ENCODE measurements at regions not wholly inside any gene's neighbourhood (a gene's known extent, or its start where the extent isn't known, plus 50 kb on each side); places are given as distances from the start of the nearest gene placed in this dataset.

DNA sequence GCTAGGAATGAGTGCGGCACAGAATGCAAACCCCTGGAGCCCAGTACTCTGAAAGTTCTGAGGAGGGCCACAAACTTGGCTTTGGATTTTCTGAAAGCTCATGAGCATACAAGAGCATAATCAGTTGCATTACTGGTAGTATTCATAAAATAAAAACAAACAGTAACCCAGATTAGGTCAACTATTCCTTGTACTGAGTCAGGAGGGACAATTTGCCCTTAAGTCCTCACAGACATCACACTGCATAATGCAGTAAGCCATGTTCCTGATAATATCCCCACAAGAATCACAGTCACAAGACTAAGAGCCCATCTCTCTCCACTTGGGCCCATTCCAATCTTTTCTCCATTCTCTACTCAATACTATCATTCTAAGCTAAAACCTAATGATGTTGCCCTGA is 126.9 kb upstream of the NEIL3 start:
- no peaks in the 10 kb centered on the region for H3K27me3 Mint-ChIP-seq
- no peaks in the 10 kb centered on the region for H3K36me3 ChIP-seq (ENCODE audit: insufficient read depth, low read length)
- no peak overlapping the region for H3K4me3 Mint-ChIP-seq
- no peaks in the 10 kb centered on the region for H3K27me3 ChIP-seq (ENCODE audit: insufficient read depth, low read length)
- intact Hi-C loops (cut with micrococcal nuclease), result no loop called here
- ChIA-PET CTCF (ENCODE audit: partially characterized antibody) (no interaction called here), POLR2A (ENCODE audit: partially characterized antibody) (no interaction called here)
- no peak overlapping the region for H3K27ac Mint-ChIP-seq
- no peak for DNase-seq
- H3K36me3 Mint-ChIP-seq, result no peaks in the 10 kb centered on the region
- peaks cover 0 to 4% (median 0%) of the 10 kb centered on the region in 8 donors for H3K9me3 Mint-ChIP-seq
- H3K4me1 ChIP-seq (ENCODE audit: insufficient read depth, low read length), result no peaks in the 10 kb centered on the region
- H3K9me3 ChIP-seq (ENCODE audit: control insufficient read depth in 1 of 2, low read length in 2 of 2), result no peaks in the 10 kb centered on the region
- no peaks in the 10 kb centered on the region for H3K4me1 Mint-ChIP-seq
- no peak overlapping the region for H3K27ac ChIP-seq (ENCODE audit: low read depth, low read length)
- no peak overlapping the region for H3K4me3 ChIP-seq (ENCODE audit: low read length in 2 of 2)

DNA sequence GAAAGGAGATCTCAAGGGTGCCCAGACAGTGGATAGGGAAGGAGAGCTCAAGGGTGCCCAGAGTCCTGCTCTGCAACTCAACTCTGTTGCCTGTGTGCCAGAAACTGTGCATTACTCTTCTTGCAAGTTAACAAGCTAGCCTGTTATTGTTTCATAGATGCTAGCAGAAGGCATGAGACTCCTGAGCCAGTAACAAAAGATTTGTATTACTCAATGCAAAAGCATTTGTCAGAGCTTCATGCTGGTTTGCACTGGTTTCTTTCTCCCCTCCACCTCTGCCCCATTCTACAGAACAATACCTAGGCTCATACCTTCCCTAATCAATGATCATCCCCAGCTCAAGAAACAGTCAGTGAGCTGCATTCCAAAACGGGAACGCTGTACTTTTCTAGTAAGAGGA is 124.5 kb upstream of the NEIL3 start:
- CTCF ChIA-PET (ENCODE audit: partially characterized antibody), result no interaction called here
- Histone ChIP-seq H3K27ac (ENCODE audit: low read depth, low read length) (no peak overlapping the region), H3K4me1 (ENCODE audit: insufficient read depth, low read length) (no peaks in the 10 kb centered on the region), H3K4me3 (ENCODE audit: low read length in 2 of 2) (no peak overlapping the region), H3K27me3 (ENCODE audit: insufficient read depth, low read length) (no peaks in the 10 kb centered on the region), H3K36me3 (ENCODE audit: insufficient read depth, low read length) (no peaks in the 10 kb centered on the region), H3K9me3 (ENCODE audit: control insufficient read depth in 1 of 2, low read length in 2 of 2) (no peaks in the 10 kb centered on the region)
- POLR2A ChIA-PET (ENCODE audit: partially characterized antibody), result no interaction called here
- Mint-ChIP-seq H3K9me3 (no peaks in the 10 kb centered on the region), H3K4me3 (peak overlapping the region in 1 of 8 donors; percentile 29), H3K27ac (no peak overlapping the region), H3K27me3 (peaks cover 0 to 2% of the 10 kb centered on the region in 2 donors), H3K4me1 (no peaks in the 10 kb centered on the region), H3K36me3 (no peaks in the 10 kb centered on the region)
- no peak for DNase-seq
- intact Hi-C loops (cut with micrococcal nuclease), result no loop called here

DNA sequence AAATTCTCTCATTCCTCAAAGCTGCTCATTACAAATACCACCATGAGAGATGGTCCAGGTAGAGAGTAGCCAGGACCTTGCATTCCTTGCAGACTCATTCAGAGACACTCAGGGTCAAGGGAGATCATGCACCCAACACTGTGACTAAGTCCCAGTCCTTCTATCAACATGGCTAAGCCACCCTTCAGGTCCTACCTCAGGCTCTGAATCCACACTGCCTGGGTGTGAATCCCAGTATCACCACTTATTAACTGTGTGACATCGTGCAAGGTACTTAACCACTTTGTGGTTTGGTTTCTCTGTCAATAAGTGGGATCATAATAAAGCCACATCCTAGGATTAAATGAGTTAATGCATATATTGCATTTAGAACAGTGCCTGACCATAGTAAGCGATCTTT is 124.1 kb upstream of the NEIL3 start:
- peaks cover 0 to 2% of the 10 kb centered on the region in 2 donors for H3K27me3 Mint-ChIP-seq
- Histone ChIP-seq H3K27me3 (ENCODE audit: insufficient read depth, low read length) (no peaks in the 10 kb centered on the region), H3K4me3 (ENCODE audit: low read length in 2 of 2) (no peak overlapping the region), H3K36me3 (ENCODE audit: insufficient read depth, low read length) (no peaks in the 10 kb centered on the region), H3K27ac (ENCODE audit: low read depth, low read length) (no peak overlapping the region), H3K4me1 (ENCODE audit: insufficient read depth, low read length) (no peaks in the 10 kb centered on the region), H3K9me3 (ENCODE audit: control insufficient read depth in 1 of 2, low read length in 2 of 2) (no peaks in the 10 kb centered on the region)
- no peaks in the 10 kb centered on the region for H3K36me3 Mint-ChIP-seq
- no peak overlapping the region for H3K4me3 Mint-ChIP-seq
- intact Hi-C loops (cut with micrococcal nuclease), result no loop called here
- H3K4me1 Mint-ChIP-seq, result no peaks in the 10 kb centered on the region
- ChIA-PET POLR2A (ENCODE audit: partially characterized antibody) (no interaction called here), CTCF (ENCODE audit: partially characterized antibody) (no interaction called here)
- no peaks in the 10 kb centered on the region for H3K9me3 Mint-ChIP-seq
- no peak for DNase-seq
- no peak overlapping the region for H3K27ac Mint-ChIP-seq

DNA sequence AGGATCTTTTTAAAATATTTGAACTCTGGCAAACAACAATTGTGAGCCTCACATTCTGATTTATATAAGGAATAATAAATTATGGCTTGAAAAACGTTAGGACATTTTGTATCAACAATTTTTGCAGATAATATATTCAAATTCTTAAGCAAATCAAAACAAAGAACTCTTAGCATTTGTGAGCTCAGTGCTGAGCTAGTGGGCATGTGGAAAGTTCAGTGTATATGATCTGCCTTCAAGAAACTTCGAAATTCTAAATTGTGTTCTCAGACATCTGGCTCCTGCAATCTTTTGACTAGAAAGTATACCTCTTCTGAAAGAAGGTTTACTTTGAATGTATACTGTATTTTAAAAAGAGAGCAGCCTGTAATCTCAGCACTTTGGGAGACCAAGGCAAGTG is 122.3 kb upstream of the NEIL3 start:
- H3K36me3 Mint-ChIP-seq, result no peaks in the 10 kb centered on the region
- ChIA-PET POLR2A (ENCODE audit: partially characterized antibody) (no interaction called here), CTCF (ENCODE audit: partially characterized antibody) (no interaction called here)
- intact Hi-C loops (cut with micrococcal nuclease), result no loop called here
- H3K27ac ChIP-seq (ENCODE audit: low read depth, low read length), result no peak overlapping the region
- no peaks in the 10 kb centered on the region for H3K9me3 ChIP-seq (ENCODE audit: control insufficient read depth in 1 of 2, low read length in 2 of 2)
- H3K4me1 Mint-ChIP-seq, result no peaks in the 10 kb centered on the region
- H3K4me3 ChIP-seq (ENCODE audit: low read length in 2 of 2), result no peak overlapping the region
- no peak overlapping the region for H3K27ac Mint-ChIP-seq
- H3K27me3 ChIP-seq (ENCODE audit: insufficient read depth, low read length), result no peaks in the 10 kb centered on the region
- H3K4me1 ChIP-seq (ENCODE audit: insufficient read depth, low read length), result no peaks in the 10 kb centered on the region
- no peak overlapping the region for H3K4me3 Mint-ChIP-seq
- no peak for DNase-seq
- no peaks in the 10 kb centered on the region for H3K9me3 Mint-ChIP-seq
- peaks cover 0 to 2% of the 10 kb centered on the region in 2 donors for H3K27me3 Mint-ChIP-seq
- no peaks in the 10 kb centered on the region for H3K36me3 ChIP-seq (ENCODE audit: insufficient read depth, low read length)

DNA sequence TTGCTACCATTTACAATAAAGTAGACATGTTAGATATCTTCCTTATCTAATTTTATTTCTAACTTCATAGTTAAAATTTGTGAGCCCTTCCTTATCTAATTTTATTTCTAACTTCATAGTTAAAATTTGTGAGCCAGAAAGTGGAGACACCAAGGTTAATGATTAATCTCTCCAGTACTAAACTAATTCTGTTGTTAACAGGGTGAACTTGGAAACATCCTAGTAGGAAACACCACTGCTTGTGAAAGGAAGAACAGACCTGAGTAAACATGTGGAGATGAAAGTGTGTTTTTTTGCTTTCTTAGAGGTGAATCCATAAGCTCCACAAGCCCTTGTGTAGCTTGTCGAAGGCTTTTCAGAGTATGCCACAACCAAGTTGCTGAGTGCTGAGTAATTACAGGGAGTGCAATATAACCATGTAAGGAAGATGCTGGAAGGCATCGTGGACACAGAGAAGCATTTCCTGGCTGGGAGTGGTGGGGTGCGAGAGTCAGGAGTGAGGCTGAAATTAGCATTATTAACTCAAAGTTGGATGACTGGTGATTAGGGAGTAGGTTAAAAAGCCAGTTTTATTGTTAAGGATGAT is 118.6 kb upstream of the NEIL3 start:
- no peaks in the 10 kb centered on the region for H3K9me3 ChIP-seq (ENCODE audit: control insufficient read depth in 1 of 2, low read length in 2 of 2)
- H3K27me3 ChIP-seq (ENCODE audit: insufficient read depth, low read length), result no peaks in the 10 kb centered on the region
- no peak overlapping the region for H3K27ac ChIP-seq (ENCODE audit: low read depth, low read length)
- H3K4me3 ChIP-seq (ENCODE audit: low read length in 2 of 2), result no peak overlapping the region
- no peaks in the 10 kb centered on the region for H3K36me3 Mint-ChIP-seq
- H3K4me1 Mint-ChIP-seq, result no peaks in the 10 kb centered on the region
- no peak overlapping the region for H3K27ac Mint-ChIP-seq
- ChIA-PET POLR2A (ENCODE audit: partially characterized antibody) (no interaction called here), CTCF (ENCODE audit: partially characterized antibody) (no interaction called here)
- no peak overlapping the region for H3K4me3 Mint-ChIP-seq
- H3K4me1 ChIP-seq (ENCODE audit: insufficient read depth, low read length), result no peaks in the 10 kb centered on the region
- H3K27me3 Mint-ChIP-seq, result peaks cover 0 to 2% of the 10 kb centered on the region in 2 donors
- no peaks in the 10 kb centered on the region for H3K9me3 Mint-ChIP-seq
- intact Hi-C loops (cut with micrococcal nuclease), result no loop called here
- no peak for DNase-seq
- no peaks in the 10 kb centered on the region for H3K36me3 ChIP-seq (ENCODE audit: insufficient read depth, low read length)

DNA sequence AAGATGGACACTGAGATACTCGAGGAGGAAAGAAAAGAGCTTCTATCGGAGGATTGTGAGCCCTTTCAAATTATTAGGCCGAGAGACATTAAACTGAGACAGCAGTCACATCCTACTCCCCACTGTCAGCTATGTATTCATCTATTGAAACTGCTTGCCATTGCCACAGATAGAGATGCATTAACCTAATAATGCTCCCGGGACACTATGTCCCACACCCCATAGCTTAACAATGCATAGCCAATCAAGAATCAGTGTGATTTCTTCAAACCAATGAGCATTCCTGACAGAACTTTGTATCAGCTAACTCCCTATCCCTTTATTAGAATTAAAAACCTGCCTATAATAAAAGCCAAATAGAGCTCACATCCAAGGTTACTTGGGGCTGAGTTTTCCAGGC is 118.1 kb upstream of the NEIL3 start:
- Mint-ChIP-seq H3K27ac (no peak overlapping the region), H3K4me1 (no peaks in the 10 kb centered on the region), H3K27me3 (peaks cover 0 to 2% of the 10 kb centered on the region in 2 donors), H3K4me3 (no peak overlapping the region), H3K36me3 (no peaks in the 10 kb centered on the region), H3K9me3 (no peaks in the 10 kb centered on the region)
- no peak for DNase-seq
- Histone ChIP-seq H3K4me3 (ENCODE audit: low read length in 2 of 2) (no peak overlapping the region), H3K36me3 (ENCODE audit: insufficient read depth, low read length) (no peaks in the 10 kb centered on the region), H3K4me1 (ENCODE audit: insufficient read depth, low read length) (no peaks in the 10 kb centered on the region), H3K9me3 (ENCODE audit: control insufficient read depth in 1 of 2, low read length in 2 of 2) (no peaks in the 10 kb centered on the region), H3K27me3 (ENCODE audit: insufficient read depth, low read length) (no peaks in the 10 kb centered on the region), H3K27ac (ENCODE audit: low read depth, low read length) (no peak overlapping the region)
- ChIA-PET CTCF (ENCODE audit: partially characterized antibody) (interaction anchor here (0.5 kb wide), 1 partner anchor 851 kb away, joined by 4 read pairs; no protein-coding TSS in a partner anchor), POLR2A (ENCODE audit: partially characterized antibody) (no interaction called here)
- intact Hi-C loops (cut with micrococcal nuclease), result no loop called here

DNA sequence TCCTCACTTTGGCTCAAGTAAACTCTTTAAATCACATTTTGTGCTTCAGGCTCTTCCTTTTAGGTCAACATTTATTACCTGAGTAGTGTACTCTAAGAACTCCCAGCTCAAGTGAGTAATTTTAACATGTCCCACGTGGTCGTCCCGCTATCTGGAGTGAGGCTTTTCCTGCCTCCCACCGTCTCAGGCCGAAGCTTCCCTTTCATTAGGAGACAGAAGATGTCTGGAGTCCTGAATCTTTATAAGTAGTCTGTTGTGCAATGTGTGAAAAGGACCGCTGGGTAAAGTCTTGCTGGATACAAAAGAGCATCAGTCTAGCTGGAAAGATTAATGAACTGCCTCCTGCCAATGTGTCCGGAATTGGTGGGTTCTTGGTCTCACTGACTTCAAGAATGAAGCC is 117.7 kb upstream of the NEIL3 start:
- Mint-ChIP-seq H3K4me1 (no peaks in the 10 kb centered on the region), H3K36me3 (no peaks in the 10 kb centered on the region), H3K27me3 (peaks cover 0 to 2% of the 10 kb centered on the region in 2 donors), H3K27ac (no peak overlapping the region), H3K4me3 (no peak overlapping the region), H3K9me3 (peaks cover 0 to 4% (median 0%) of the 10 kb centered on the region in 8 donors)
- no peaks in the 10 kb centered on the region for H3K4me1 ChIP-seq (ENCODE audit: insufficient read depth, low read length)
- no peaks in the 10 kb centered on the region for H3K27me3 ChIP-seq (ENCODE audit: insufficient read depth, low read length)
- CTCF ChIA-PET (ENCODE audit: partially characterized antibody), result interaction anchor here (0.5 kb wide), 1 partner anchor 851 kb away, joined by 4 read pairs; no protein-coding TSS in a partner anchor
- POLR2A ChIA-PET (ENCODE audit: partially characterized antibody), result no interaction called here
- no peak overlapping the region for H3K27ac ChIP-seq (ENCODE audit: low read depth, low read length)
- no peak for DNase-seq
- H3K9me3 ChIP-seq (ENCODE audit: control insufficient read depth in 1 of 2, low read length in 2 of 2), result no peaks in the 10 kb centered on the region
- no peak overlapping the region for H3K4me3 ChIP-seq (ENCODE audit: low read length in 2 of 2)
- intact Hi-C loops (cut with micrococcal nuclease), result no loop called here
- no peaks in the 10 kb centered on the region for H3K36me3 ChIP-seq (ENCODE audit: insufficient read depth, low read length)
